CD4-positive, alpha-beta T cell treated with Interleukin-10 for 1 hour (primary cell): ENCODE measurements at regions not wholly inside any gene's neighbourhood (a gene's known extent, or its start where the extent isn't known, plus 50 kb on each side); places are given as distances from the start of the nearest gene placed in this dataset.
"Not testable (repeated sequence)": the region's sequence is repeated elsewhere in the genome, so short reads cannot be mapped to it uniquely, and the experiment has no call there.

ENCODE experiments used
- DNase-seq: peaks from one replicate; pipeline ENCODE4 v3.0.0-alpha.2; 2020

- no peak for DNase-seq
Observed at GRCh38 chr5:126046846-126047571, 376.2 kb upstream of the GRAMD2B start.

GRCh38 chr5:126052120-126052519 lies 371.1 kb upstream of the GRAMD2B start:
- DNase-seq, result no peak

GRCh38 chr5:126052791-126053190 lies 370.4 kb upstream of the GRAMD2B start:
- no peak for DNase-seq

GRCh38 chr5:126053630-126054029 lies 369.6 kb upstream of the GRAMD2B start:
- DNase-seq, result no peak

- DNase-seq, result no peak
Observed at GRCh38 chr5:126054577-126055347, 368.4 kb upstream of the GRAMD2B start.

GRCh38 chr5:126055348-126055729 lies 367.9 kb upstream of the GRAMD2B start:
- no peak for DNase-seq

GRCh38 chr5:126056352-126056751 lies 366.9 kb upstream of the GRAMD2B start:
- no peak for DNase-seq

GRCh38 chr5:126056851-126057622 lies 366.2 kb upstream of the GRAMD2B start:
- no peak for DNase-seq

GRCh38 chr5:126058392-126058791 lies 364.8 kb upstream of the GRAMD2B start:
- not testable (repeated sequence) for DNase-seq

- no peak for DNase-seq
Observed at GRCh38 chr5:126062398-126063221, 360.6 kb upstream of the GRAMD2B start.

- no peak for DNase-seq
Observed at GRCh38 chr5:126065061-126065460, 358.1 kb upstream of the GRAMD2B start.

- no peak for DNase-seq
Observed at GRCh38 chr5:126066836-126067235, 356.4 kb upstream of the GRAMD2B start.

- no peak for DNase-seq
Observed at GRCh38 chr5:126067404-126067803, 355.8 kb upstream of the GRAMD2B start.

- DNase-seq, result no peak
Observed at GRCh38 chr5:126069329-126069728, 353.9 kb upstream of the GRAMD2B start.

GRCh38 chr5:126070481-126070880 lies 352.7 kb upstream of the GRAMD2B start:
- no peak for DNase-seq

- DNase-seq, result no peak
Observed at GRCh38 chr5:126074538-126074937, 348.7 kb upstream of the GRAMD2B start.

- DNase-seq, result no peak
Observed at GRCh38 chr5:126079266-126079665, 343.9 kb upstream of the GRAMD2B start.

GRCh38 chr5:126081209-126081608 lies 342.0 kb upstream of the GRAMD2B start:
- no peak for DNase-seq

GRCh38 chr5:126093041-126093440 lies 330.2 kb upstream of the GRAMD2B start:
- no peak for DNase-seq

- DNase-seq, result no peak
Observed at GRCh38 chr5:126093718-126094117, 329.5 kb upstream of the GRAMD2B start.

- DNase-seq, result no peak
Observed at GRCh38 chr5:126094991-126095390, 328.2 kb upstream of the GRAMD2B start.

- no peak for DNase-seq
Observed at GRCh38 chr5:126096442-126097006, 326.7 kb upstream of the GRAMD2B start.
